Neural progenitor cell (in vitro differentiated cells): ENCODE measurements at regions not wholly inside any gene's neighbourhood (a gene's known extent, or its start where the extent isn't known, plus 50 kb on each side); places are given as distances from the start of the nearest gene placed in this dataset.

Source experiments
- CTCF ChIP-seq: fragments of 200-600 bp; sonication (generic); IDR thresholded peaks from 2 replicates; pipeline ENCODE4 v1.5.1; 2017; ENCODE audit warnings: antibody characterized with exemption, mild to moderate bottlenecking
- EZH2 ChIP-seq: fragments of 200-600 bp; sonication (generic); IDR thresholded peaks from 2 replicates; pipeline ENCODE4 v1.6.1; 2017; ENCODE audit warnings: antibody characterized with exemption, mild to moderate bottlenecking, moderate library complexity
- EZH2phosphoT487 ChIP-seq: fragments of 200-600 bp; sonication (generic); IDR thresholded peaks from 2 replicates; pipeline ENCODE4 v1.6.1; 2017; ENCODE audit warnings: antibody characterized with exemption

GRCh38 chr22:27409299-27409698, 392.3 kb downstream of the MN1 start:
- TF ChIP-seq CTCF: no peak
- TF ChIP-seq EZH2: no peak
- TF ChIP-seq EZH2phosphoT487: no peak
